ENCODE measurements at regions not wholly inside any gene's neighbourhood (a gene's known extent, or its start where the extent isn't known, plus 50 kb on each side); places are given as distances from the start of the nearest gene placed in this dataset.

DNA sequence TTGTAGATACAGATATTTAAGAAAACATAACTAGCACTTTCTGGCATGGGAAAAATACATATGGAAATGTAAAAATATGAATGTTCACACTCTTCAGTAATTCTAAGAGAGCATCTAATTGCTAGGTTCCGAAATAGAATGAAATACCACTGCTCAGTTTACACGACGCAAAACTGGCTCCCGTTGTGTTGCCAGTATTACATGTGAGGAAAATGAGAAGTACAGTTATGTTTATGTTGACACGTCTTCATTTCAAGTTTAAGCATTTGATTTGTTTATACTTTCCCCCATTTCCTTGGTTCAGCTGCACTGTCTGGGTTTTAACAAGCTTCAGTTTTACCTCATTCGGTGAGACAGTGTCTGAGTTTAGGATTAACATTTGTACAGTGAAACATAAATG lies 275.8 kb upstream of the SEMA3D start:
- Histone ChIP-seq H3K27ac (no peak overlapping the region), H3K9me3 (no peaks in the 10 kb centered on the region), H3K27me3 (no peaks in the 10 kb centered on the region), H3K4me1 (no peaks in the 10 kb centered on the region), H3K36me3 (no peaks in the 10 kb centered on the region), H3K4me3 (no peak overlapping the region)
- intact Hi-C loops (cut with DNase I; ENCODE audit: low total_unique reads) = no loop called here
- no peak for DNase-seq
- TF ChIP-seq, protein P1, sequence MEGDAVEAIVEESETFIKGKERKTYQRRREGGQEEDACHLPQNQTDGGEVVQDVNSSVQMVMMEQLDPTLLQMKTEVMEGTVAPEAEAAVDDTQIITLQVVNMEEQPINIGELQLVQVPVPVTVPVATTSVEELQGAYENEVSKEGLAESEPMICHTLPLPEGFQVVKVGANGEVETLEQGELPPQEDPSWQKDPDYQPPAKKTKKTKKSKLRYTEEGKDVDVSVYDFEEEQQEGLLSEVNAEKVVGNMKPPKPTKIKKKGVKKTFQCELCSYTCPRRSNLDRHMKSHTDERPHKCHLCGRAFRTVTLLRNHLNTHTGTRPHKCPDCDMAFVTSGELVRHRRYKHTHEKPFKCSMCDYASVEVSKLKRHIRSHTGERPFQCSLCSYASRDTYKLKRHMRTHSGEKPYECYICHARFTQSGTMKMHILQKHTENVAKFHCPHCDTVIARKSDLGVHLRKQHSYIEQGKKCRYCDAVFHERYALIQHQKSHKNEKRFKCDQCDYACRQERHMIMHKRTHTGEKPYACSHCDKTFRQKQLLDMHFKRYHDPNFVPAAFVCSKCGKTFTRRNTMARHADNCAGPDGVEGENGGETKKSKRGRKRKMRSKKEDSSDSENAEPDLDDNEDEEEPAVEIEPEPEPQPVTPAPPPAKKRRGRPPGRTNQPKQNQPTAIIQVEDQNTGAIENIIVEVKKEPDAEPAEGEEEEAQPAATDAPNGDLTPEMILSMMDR (IDR thresholded peaks at IDR 0.05) = no peak

DNA sequence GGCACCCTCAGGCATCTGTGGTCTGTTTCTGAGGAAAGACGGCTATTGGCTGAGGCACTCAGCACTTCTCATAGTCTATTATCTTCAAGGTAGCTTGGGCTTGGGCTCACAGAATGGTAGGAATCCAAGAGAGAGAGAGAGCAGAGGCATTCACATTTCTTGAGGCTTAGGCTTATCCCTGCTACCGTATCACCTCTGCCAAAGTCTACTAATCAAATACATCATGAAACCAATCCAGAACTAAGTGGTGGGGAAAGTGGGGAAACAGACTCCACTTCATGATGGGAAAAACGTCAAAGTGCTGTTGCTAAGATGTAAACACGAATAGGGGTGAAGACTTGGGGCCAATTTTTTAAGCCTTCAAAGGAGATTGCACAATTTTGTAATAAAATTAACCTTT lies 271.1 kb upstream of the SEMA3D start:
- no peaks in the 10 kb centered on the region for H3K9me3 ChIP-seq
- DNase-seq = no peak
- no peak overlapping the region for H3K4me3 ChIP-seq
- no peak overlapping the region for H3K27ac ChIP-seq
- H3K36me3 ChIP-seq = no peaks in the 10 kb centered on the region
- TF ChIP-seq, protein P1 (IDR thresholded peaks at IDR 0.05) = no peak
- H3K4me1 ChIP-seq = no peaks in the 10 kb centered on the region
- H3K27me3 ChIP-seq = no peaks in the 10 kb centered on the region
- intact Hi-C loops (cut with DNase I; ENCODE audit: low total_unique reads) = no loop called here

DNA sequence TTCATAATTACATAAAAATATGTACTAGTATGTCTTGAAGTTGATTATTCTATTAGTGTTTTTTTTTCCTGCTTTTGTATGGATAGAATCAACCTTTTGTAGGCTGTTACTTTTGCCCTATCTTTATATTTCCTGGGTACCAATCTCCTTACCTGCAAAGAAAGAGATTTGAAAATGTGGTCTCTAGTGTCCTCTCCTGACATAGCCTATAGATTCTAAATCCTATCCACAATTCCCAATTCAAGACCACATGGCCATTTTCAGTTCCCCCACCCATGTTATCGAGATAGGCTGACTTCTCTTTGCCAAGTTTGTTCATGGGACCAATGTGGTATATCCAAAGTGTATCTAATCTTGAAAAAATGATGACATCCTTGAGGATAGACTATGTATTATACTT lies 269.4 kb upstream of the SEMA3D start:
- intact Hi-C loops (cut with DNase I; ENCODE audit: low total_unique reads) = no loop called here
- H3K9me3 ChIP-seq = no peaks in the 10 kb centered on the region
- H3K4me1 ChIP-seq = no peaks in the 10 kb centered on the region
- no peak overlapping the region for H3K4me3 ChIP-seq
- H3K36me3 ChIP-seq = no peaks in the 10 kb centered on the region
- H3K27ac ChIP-seq = no peak overlapping the region
- H3K27me3 ChIP-seq = no peaks in the 10 kb centered on the region
- TF ChIP-seq, protein P1 (IDR thresholded peaks at IDR 0.05) = no peak
- DNase-seq = no peak

DNA sequence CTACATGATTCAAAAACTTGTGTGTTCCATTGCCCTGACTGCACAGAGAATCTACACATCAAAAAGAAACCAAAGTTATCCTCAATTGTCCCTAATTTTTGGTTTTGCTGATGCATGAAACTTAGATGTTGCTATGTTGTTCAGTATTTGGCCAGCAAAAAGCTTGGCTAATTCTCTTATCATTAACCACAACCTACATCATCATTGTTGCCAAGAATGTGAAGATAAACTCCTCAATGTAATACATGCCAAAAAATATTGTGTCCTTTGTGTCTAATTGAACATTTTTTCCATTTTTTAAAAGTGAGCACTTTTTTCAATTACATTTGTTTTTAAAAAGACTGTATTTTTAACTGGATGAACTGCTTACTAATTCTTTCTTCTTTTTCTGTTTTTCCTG lies 268.0 kb upstream of the SEMA3D start:
- intact Hi-C loops (cut with DNase I; ENCODE audit: low total_unique reads) = no loop called here
- H3K4me3 ChIP-seq = no peak overlapping the region
- DNase-seq = no peak
- H3K9me3 ChIP-seq = no peaks in the 10 kb centered on the region
- H3K27ac ChIP-seq = no peak overlapping the region
- TF ChIP-seq, protein P1 (IDR thresholded peaks at IDR 0.05) = no peak
- no peaks in the 10 kb centered on the region for H3K27me3 ChIP-seq
- H3K36me3 ChIP-seq = no peaks in the 10 kb centered on the region
- H3K4me1 ChIP-seq = no peaks in the 10 kb centered on the region

DNA sequence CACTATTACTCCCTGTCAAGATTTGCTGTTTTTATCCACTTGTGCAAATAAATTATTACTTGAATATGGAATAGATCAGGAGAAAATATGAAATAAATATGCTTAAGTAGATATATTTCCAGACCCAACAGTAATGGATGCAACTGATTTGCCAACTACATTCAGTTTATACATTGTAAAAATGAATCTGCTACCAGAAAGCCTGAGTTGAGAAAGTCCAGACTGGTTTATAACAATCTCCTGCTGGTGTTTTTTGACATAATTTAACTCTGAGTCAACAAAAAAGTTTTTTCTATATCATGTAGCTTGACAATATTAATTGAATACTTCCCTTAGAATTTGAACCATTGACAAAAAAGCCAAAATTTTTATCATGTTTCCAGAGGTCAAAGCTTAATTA lies 265.8 kb upstream of the SEMA3D start:
- no peak for DNase-seq
- H3K27me3 ChIP-seq = no peaks in the 10 kb centered on the region
- H3K9me3 ChIP-seq = no peaks in the 10 kb centered on the region
- no peaks in the 10 kb centered on the region for H3K4me1 ChIP-seq
- intact Hi-C loops (cut with DNase I; ENCODE audit: low total_unique reads) = no loop called here
- no peak overlapping the region for H3K27ac ChIP-seq
- no peaks in the 10 kb centered on the region for H3K36me3 ChIP-seq
- TF ChIP-seq, protein P1 (IDR thresholded peaks at IDR 0.05) = no peak
- no peak overlapping the region for H3K4me3 ChIP-seq

DNA sequence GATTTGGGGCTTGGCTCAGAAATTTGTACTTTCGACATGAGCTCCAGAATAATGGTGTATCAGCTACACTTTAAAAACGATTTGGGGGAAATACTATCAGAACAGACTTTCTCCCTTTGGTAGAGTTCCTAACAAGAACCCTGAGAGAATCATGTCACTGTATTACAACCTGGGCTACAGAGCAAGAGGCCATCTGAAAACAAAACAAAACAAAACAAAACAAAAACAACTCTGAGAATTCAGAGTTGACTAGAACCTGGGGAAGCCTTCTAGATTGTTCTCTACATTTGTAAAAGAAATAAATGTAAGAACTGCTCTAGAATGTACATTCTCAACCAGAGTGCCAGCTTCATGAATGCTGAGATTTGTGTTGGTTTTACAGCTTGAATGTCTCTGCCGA lies 262.6 kb upstream of the SEMA3D start:
- TF ChIP-seq, protein P1 (IDR thresholded peaks at IDR 0.05) = no peak
- Histone ChIP-seq H3K36me3 (no peaks in the 10 kb centered on the region), H3K27me3 (no peaks in the 10 kb centered on the region), H3K27ac (no peak overlapping the region), H3K4me3 (no peak overlapping the region), H3K9me3 (no peaks in the 10 kb centered on the region), H3K4me1 (no peaks in the 10 kb centered on the region)
- DNase-seq = no peak
- intact Hi-C loops (cut with DNase I; ENCODE audit: low total_unique reads) = no loop called here
